B cell (primary cell): ENCODE measurements at regions not wholly inside any gene's neighbourhood (a gene's known extent, or its start where the extent isn't known, plus 50 kb on each side); places are given as distances from the start of the nearest gene placed in this dataset.

Experiments used
- ATAC-seq: fragments of 200-7000 bp; cut with Tn5 transposase; one replicate; pipeline ENCODE4 v1.10.0; 2021; ENCODE audit warnings: low read depth, mild to moderate bottlenecking, moderate number of reproducible peaks, moderate library complexity
- CTCF ChIA-PET: fragments of 350-600 bp; sonication (Branson Sonifier 250); formaldehyde crosslinking; loops from one replicate; lab custom pipeline; 2021; ENCODE audit warnings: antibody characterized with exemption, inconsistent platforms; lab: Charles Lee
- POLR2A ChIA-PET: fragments of 350-600 bp; sonication (Branson Sonifier 250); formaldehyde crosslinking; loops from one replicate; lab custom pipeline; 2021; ENCODE audit warnings: antibody characterized with exemption; lab: Charles Lee
- DNase-seq: peaks from one replicate; pipeline ENCODE4 v3.0.0; 2013
- H2AFZ ChIP-seq: 2 replicates; pipeline ENCODE4 v1.6.1; 2012; ENCODE audit warnings: mild to moderate bottlenecking, low read depth, low read length; ENCODE audit not compliant: insufficient read depth, poor library complexity, severe bottlenecking
- H3K27ac ChIP-seq, 2 donors: 1 replicate in 1 of 2; 2 replicates in 1 of 2; pipeline ENCODE4 v1.5.1; 2012 to 2013; ENCODE audit warnings: low read length in 2 of 2, mild to moderate bottlenecking in 2 of 2, moderate library complexity in 1 of 2
- H3K27me3 ChIP-seq, 4 experiments: fragments of 200-600 bp in 1 of 4; sonication (generic) in 1 of 4; replicated peaks in 1 of 4; 1 replicate in 2 of 4; 2 replicates in 2 of 4; pipeline versions ENCODE4 v1.6.1 to v1.7.0; 2013 to 2016; ENCODE audit warnings: low read length in 3 of 4, mild to moderate bottlenecking in 2 of 4, mixed read lengths in 1 of 4, moderate library complexity in 1 of 4; ENCODE audit not compliant: insufficient read depth in 4 of 4, control insufficient read depth in 3 of 4; ENCODE audit errors: control extremely low read depth in 1 of 4
- H3K36me3 ChIP-seq, 2 experiments: replicated peaks in 1 of 2; 1 replicate in 1 of 2; 2 replicates in 1 of 2; pipeline versions ENCODE4 v1.6.1 to v1.7.1; 2013; ENCODE audit warnings: low read length in 1 of 2; ENCODE audit not compliant: insufficient read depth in 2 of 2, control insufficient read depth in 1 of 2; ENCODE audit errors: control extremely low read depth in 1 of 2, extremely low read depth in 1 of 2
- H3K4me1 ChIP-seq, 2 donors: fragments of 200-600 bp in 1 of 2; sonication (generic) in 1 of 2; 1 replicate in 1 of 2; 2 replicates in 1 of 2; pipeline versions ENCODE4 v1.5.1 to v1.6.1; 2013 to 2017; ENCODE audit warnings: low read length in 2 of 2; ENCODE audit not compliant: control insufficient read depth in 2 of 2, insufficient read depth in 2 of 2
- H3K4me2 ChIP-seq: replicated peaks from 2 replicates; pipeline ENCODE3; 2012; ENCODE audit warnings: mild to moderate bottlenecking, low read depth, low read length; ENCODE audit not compliant: poor library complexity, severe bottlenecking
- H3K4me3 ChIP-seq, 5 experiments: fragments of 200-600 bp in 1 of 5; sonication (generic) in 1 of 5; 1 replicate in 3 of 5; 2 replicates in 2 of 5; pipeline versions ENCODE4 v1.5.1 to v1.7.0; 2011 to 2016; ENCODE audit warnings: low read length in 4 of 5, mild to moderate bottlenecking in 4 of 5, low read depth in 2 of 5, control low read depth in 1 of 5, moderate library complexity in 1 of 5; ENCODE audit not compliant: insufficient read depth in 1 of 5; ENCODE audit errors: control extremely low read depth in 1 of 5, extremely low read depth in 1 of 5
- H3K79me2 ChIP-seq: fragments of 200-600 bp; sonication (generic); one replicate; pipeline ENCODE4 v1.6.0; 2016; ENCODE audit warnings: low read length; ENCODE audit not compliant: control insufficient read depth, insufficient read depth
- H3K9ac ChIP-seq: fragments of 200-600 bp; sonication (generic); 2 replicates; pipeline ENCODE4 v1.6.1; 2017; ENCODE audit warnings: mild to moderate bottlenecking, low read length, moderate library complexity
- H3K9me3 ChIP-seq, 3 donors: one replicate each; pipeline versions ENCODE4 v1.6.1 to v1.7.1; 2013; ENCODE audit warnings: low read length in 2 of 3; ENCODE audit not compliant: control insufficient read depth in 2 of 3, insufficient read depth in 1 of 3; ENCODE audit errors: control extremely low read depth in 1 of 3
- H4K20me1 ChIP-seq: 2 replicates; pipeline ENCODE4 v1.6.0; 2012; ENCODE audit warnings: mild to moderate bottlenecking, low read length; ENCODE audit not compliant: insufficient read depth, control insufficient read depth, poor library complexity, severe bottlenecking
- H3K27ac Mint-ChIP-seq: one replicate; pipeline ENCODE4 v1.8.0; 2021; ENCODE audit warnings: mixed read lengths
- H3K27me3 Mint-ChIP-seq: one replicate; pipeline ENCODE4 v1.8.0; 2021; ENCODE audit warnings: mixed read lengths
- H3K4me1 Mint-ChIP-seq: one replicate; pipeline ENCODE4 v1.8.0; 2021; ENCODE audit warnings: mixed read lengths
- H3K4me3 Mint-ChIP-seq: one replicate; pipeline ENCODE4 v1.8.0; 2021; ENCODE audit warnings: mixed read lengths
- H3K9me3 Mint-ChIP-seq: one replicate; pipeline ENCODE4 v1.8.0; 2022; ENCODE audit warnings: mixed read lengths; ENCODE audit not compliant: insufficient read depth
- EZH2 ChIP-seq: IDR thresholded peaks from 2 replicates; pipeline ENCODE4 v1.6.1; 2012; ENCODE audit warnings: borderline replicate concordance, low read depth, mild to moderate bottlenecking, moderate library complexity, low read length; ENCODE audit not compliant: insufficient read depth, poor library complexity, severe bottlenecking
- WGBS: methylation state at CpG from one replicate; pipeline ENCODE4 v1.1.5; 2013; ENCODE audit warnings: missing lambda C conversion rate; ENCODE audit not compliant: insufficient coverage; 5-methylcytosine and 5-hydroxymethylcytosine counted together
- intact Hi-C: fragments of 100-400 bp; cut with micrococcal nuclease; formaldehyde crosslinking; loops from one replicate; pipeline ENCODE4 v1.10.0; 2022
- TF ChIP-seq, protein P1 (sequence below): fragments of 200-600 bp; IDR thresholded peaks from one replicate; pipeline ENCODE4 v1.8.0; 2022; ENCODE audit warnings: antibody characterized with exemption, mild to moderate bottlenecking

DNA sequence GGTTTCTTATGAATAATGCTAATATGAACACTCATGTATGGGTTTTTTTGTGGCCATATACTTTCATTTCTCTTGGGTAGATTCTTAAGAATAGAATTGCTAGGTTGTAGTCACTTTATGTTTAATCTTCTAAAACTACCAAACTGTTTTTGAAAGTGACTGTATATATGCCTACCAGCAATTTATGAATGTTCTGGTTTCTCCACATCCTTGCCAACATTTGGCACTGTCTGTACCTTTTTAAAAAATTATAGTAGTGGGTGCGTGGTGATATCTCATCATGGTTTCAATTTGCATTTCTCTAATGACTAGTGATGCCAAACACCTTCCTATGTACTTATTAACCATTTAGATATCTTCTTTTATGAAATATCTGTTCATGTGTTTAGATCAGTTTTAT is 110.6 kb upstream of the RIOK3 start:
- intact Hi-C loops = no loop called here
- no peak overlapping the region for H3K9ac ChIP-seq
- no peaks in the 10 kb centered on the region for H3K27me3 ChIP-seq
- DNase-seq (no peak), ATAC-seq (no peak)
- no peaks in the 10 kb centered on the region for H3K4me1 Mint-ChIP-seq
- no peaks in the 10 kb centered on the region for H3K9me3 Mint-ChIP-seq
- no peaks in the 10 kb centered on the region for H3K79me2 ChIP-seq
- ChIA-PET POLR2A (no interaction called here), CTCF (no interaction called here)
- H3K4me1 ChIP-seq = no peaks in the 10 kb centered on the region
- peaks cover 3 to 8% of the 10 kb centered on the region in 2 experiments for H3K36me3 ChIP-seq
- no CpG with 5 or more reads among the region's 1 CpG for WGBS
- no peak overlapping the region for H3K4me3 Mint-ChIP-seq
- no peaks in the 10 kb centered on the region for H3K27me3 Mint-ChIP-seq
- no peak overlapping the region for H3K27ac Mint-ChIP-seq
- H3K9me3 ChIP-seq = no peaks in the 10 kb centered on the region
- no peaks in the 10 kb centered on the region for H4K20me1 ChIP-seq
- H3K4me2 ChIP-seq = no peak overlapping the region
- H3K27ac ChIP-seq = no peak overlapping the region
- no peak for TF ChIP-seq EZH2
- TF ChIP-seq, protein P1, sequence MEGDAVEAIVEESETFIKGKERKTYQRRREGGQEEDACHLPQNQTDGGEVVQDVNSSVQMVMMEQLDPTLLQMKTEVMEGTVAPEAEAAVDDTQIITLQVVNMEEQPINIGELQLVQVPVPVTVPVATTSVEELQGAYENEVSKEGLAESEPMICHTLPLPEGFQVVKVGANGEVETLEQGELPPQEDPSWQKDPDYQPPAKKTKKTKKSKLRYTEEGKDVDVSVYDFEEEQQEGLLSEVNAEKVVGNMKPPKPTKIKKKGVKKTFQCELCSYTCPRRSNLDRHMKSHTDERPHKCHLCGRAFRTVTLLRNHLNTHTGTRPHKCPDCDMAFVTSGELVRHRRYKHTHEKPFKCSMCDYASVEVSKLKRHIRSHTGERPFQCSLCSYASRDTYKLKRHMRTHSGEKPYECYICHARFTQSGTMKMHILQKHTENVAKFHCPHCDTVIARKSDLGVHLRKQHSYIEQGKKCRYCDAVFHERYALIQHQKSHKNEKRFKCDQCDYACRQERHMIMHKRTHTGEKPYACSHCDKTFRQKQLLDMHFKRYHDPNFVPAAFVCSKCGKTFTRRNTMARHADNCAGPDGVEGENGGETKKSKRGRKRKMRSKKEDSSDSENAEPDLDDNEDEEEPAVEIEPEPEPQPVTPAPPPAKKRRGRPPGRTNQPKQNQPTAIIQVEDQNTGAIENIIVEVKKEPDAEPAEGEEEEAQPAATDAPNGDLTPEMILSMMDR = no peak
- no peak overlapping the region for H3K4me3 ChIP-seq
- H2AFZ ChIP-seq = no peak overlapping the region

DNA sequence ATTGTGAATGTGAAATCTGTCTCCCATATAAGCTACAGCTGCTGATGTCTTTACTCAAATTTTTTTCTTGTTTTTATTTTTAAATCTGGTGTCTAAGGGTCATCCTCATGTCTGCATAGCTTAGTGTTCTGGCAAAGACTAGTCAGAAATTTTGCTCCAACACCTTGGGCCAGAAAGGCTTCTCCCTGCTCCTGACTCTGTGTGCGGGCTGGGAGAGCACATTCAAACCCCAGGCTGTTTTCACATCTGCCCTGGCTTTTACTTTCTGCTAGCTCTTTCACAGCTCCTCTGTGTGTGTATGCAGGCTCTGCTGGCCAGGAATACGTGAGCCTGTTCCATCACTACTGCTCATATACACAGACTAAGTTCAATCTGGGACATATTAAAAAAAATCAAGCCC is 102.9 kb upstream of the RIOK3 start:
- no peaks in the 10 kb centered on the region for H3K27me3 ChIP-seq
- no peak overlapping the region for H3K4me3 ChIP-seq
- H3K9ac ChIP-seq = no peak overlapping the region
- ChIA-PET POLR2A (no interaction called here), CTCF (interaction anchor here (0.6 to 1.4 kb wide), 2 partner anchors 107 to 220 kb away, joined by 3 to 5 read pairs; no protein-coding TSS in a partner anchor)
- H4K20me1 ChIP-seq = no peaks in the 10 kb centered on the region
- TF ChIP-seq, protein P1 = no peak
- TF ChIP-seq EZH2 = no peak
- Mint-ChIP-seq H3K27ac (no peak overlapping the region), H3K4me1 (peaks cover 12% of the 10 kb centered on the region), H3K27me3 (no peaks in the 10 kb centered on the region), H3K9me3 (peaks cover 5% of the 10 kb centered on the region), H3K4me3 (no peak overlapping the region)
- H3K9me3 ChIP-seq = peaks cover 0 to 8% (median 0%) of the 10 kb centered on the region in 3 donors
- H3K36me3 ChIP-seq = peaks cover 8 to 34% of the 10 kb centered on the region in 2 experiments
- DNase-seq (no peak), ATAC-seq (no peak)
- H3K4me1 ChIP-seq = peaks cover 0 to 8% of the 10 kb centered on the region in 2 donors
- H2AFZ ChIP-seq = no peak overlapping the region
- intact Hi-C loops = loop anchor here (10.0 kb wide), 1 partner anchor 155 kb away; the partner anchor contains the start of gene RMC1
- WGBS = 100% methylated on average over 2 of the region's 2 CpGs
- H3K4me2 ChIP-seq = no peak overlapping the region
- H3K79me2 ChIP-seq = no peaks in the 10 kb centered on the region
- no peak overlapping the region for H3K27ac ChIP-seq
